ENCODE measurements at regions not wholly inside any gene's neighbourhood (a gene's known extent, or its start where the extent isn't known, plus 50 kb on each side); places are given as distances from the start of the nearest gene placed in this dataset.

GRCh38 chr6:21297665-21298064 is 295.9 kb upstream of the SOX4 start:
- Histone ChIP-seq H3K36me3 (no peaks in the 10 kb centered on the region), H3K4me1 (ENCODE audit: insufficient read depth) (peaks cover 1% of the 10 kb centered on the region), H3K27ac (no peak overlapping the region), H3K4me3 (no peak overlapping the region), H3K27me3 (no peaks in the 10 kb centered on the region), H3K9me3 (no peaks in the 10 kb centered on the region)
- TF ChIP-seq POLR2A (IDR thresholded peaks at IDR 0.05), result no peak
- no peak for TF ChIP-seq EP300 (IDR thresholded peaks at IDR 0.05)
- TF ChIP-seq, protein P1, sequence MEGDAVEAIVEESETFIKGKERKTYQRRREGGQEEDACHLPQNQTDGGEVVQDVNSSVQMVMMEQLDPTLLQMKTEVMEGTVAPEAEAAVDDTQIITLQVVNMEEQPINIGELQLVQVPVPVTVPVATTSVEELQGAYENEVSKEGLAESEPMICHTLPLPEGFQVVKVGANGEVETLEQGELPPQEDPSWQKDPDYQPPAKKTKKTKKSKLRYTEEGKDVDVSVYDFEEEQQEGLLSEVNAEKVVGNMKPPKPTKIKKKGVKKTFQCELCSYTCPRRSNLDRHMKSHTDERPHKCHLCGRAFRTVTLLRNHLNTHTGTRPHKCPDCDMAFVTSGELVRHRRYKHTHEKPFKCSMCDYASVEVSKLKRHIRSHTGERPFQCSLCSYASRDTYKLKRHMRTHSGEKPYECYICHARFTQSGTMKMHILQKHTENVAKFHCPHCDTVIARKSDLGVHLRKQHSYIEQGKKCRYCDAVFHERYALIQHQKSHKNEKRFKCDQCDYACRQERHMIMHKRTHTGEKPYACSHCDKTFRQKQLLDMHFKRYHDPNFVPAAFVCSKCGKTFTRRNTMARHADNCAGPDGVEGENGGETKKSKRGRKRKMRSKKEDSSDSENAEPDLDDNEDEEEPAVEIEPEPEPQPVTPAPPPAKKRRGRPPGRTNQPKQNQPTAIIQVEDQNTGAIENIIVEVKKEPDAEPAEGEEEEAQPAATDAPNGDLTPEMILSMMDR (IDR thresholded peaks at IDR 0.05), result no peak
- no peak for DNase-seq
- intact Hi-C loops (cut with DNase I), result no loop called here
- whole genome bisulfite sequencing, 3 donors, result 97 to 98% (median 98%) methylated on average over 3 of the region's 3 CpGs

- Histone ChIP-seq H3K4me3 (no peak overlapping the region), H3K27ac (no peak overlapping the region), H3K27me3 (no peaks in the 10 kb centered on the region), H3K36me3 (no peaks in the 10 kb centered on the region), H3K4me1 (ENCODE audit: insufficient read depth) (peaks cover 1% of the 10 kb centered on the region), H3K9me3 (no peaks in the 10 kb centered on the region)
- intact Hi-C loops (cut with DNase I), result no loop called here
- no peak for DNase-seq
- TF ChIP-seq, protein P1 (IDR thresholded peaks at IDR 0.05), result no peak
- TF ChIP-seq EP300 (IDR thresholded peaks at IDR 0.05), result no peak
- TF ChIP-seq POLR2A (IDR thresholded peaks at IDR 0.05), result no peak
- 18 to 48% (median 37%) methylated on average over 2 of the region's 2 CpGs for WGBS, 3 donors
Observed at GRCh38 chr6:21299216-21299615, 294.3 kb upstream of the SOX4 start.

- intact Hi-C loops (cut with DNase I), result no loop called here
- Histone ChIP-seq H3K4me3 (no peak overlapping the region), H3K36me3 (no peaks in the 10 kb centered on the region), H3K27ac (no peak overlapping the region), H3K27me3 (no peaks in the 10 kb centered on the region), H3K9me3 (no peaks in the 10 kb centered on the region), H3K4me1 (ENCODE audit: insufficient read depth) (peaks cover 1% of the 10 kb centered on the region)
- no peak for DNase-seq
- WGBS, 3 donors, result 96 to 99% (median 98%) methylated on average over 3 of the region's 3 CpGs
- TF ChIP-seq EP300 (IDR thresholded peaks at IDR 0.05) (no peak), POLR2A (IDR thresholded peaks at IDR 0.05) (no peak)
- TF ChIP-seq, protein P1 (IDR thresholded peaks at IDR 0.05), result no peak
Observed at GRCh38 chr6:21300439-21300838, 293.1 kb upstream of the SOX4 start.

DNA sequence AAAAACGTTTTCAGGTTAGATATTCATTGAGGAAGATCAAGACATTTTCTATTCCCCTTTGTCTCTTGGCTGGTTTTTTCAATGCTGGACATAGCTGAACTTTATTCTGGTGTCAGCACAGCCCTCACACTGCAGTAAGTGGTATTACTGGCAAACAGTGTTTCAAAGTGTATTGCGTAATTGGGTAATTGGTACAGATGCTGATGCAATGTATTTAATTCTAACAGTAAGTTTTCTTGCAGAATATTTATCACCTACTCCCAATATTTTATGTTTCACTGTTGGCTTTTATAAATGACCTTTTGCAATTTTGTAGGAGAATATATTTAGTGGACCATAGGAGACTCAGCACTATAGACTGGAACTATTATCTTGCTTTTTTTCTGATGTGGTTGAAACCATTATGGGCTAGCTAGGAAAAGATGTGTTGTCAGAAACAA is 287.6 kb upstream of the SOX4 start:
- Histone ChIP-seq H3K27ac (no peak overlapping the region), H3K4me3 (no peak overlapping the region), H3K4me1 (ENCODE audit: insufficient read depth) (no peaks in the 10 kb centered on the region), H3K27me3 (no peaks in the 10 kb centered on the region), H3K36me3 (no peaks in the 10 kb centered on the region), H3K9me3 (no peaks in the 10 kb centered on the region)
- TF ChIP-seq EP300 (IDR thresholded peaks at IDR 0.05), result no peak
- TF ChIP-seq POLR2A (IDR thresholded peaks at IDR 0.05), result no peak
- TF ChIP-seq, protein P1 (IDR thresholded peaks at IDR 0.05), result no peak
- no peak for DNase-seq
- 85 to 89% (median 86%) methylated on average over 2 of the region's 2 CpGs for WGBS, 3 donors
- intact Hi-C loops (cut with DNase I), result no loop called here
